ENCODE measurements at regions not wholly inside any gene's neighbourhood (a gene's known extent, or its start where the extent isn't known, plus 50 kb on each side); places are given as distances from the start of the nearest gene placed in this dataset.

- Histone ChIP-seq H3K4me1 (ENCODE audit: insufficient read depth) (peaks cover 17% of the 10 kb centered on the region), H3K9me2 (ENCODE audit: insufficient read depth) (peaks cover 4% of the 10 kb centered on the region; the same call in 1 of the 2 replicates), H3K4me2 (peak overlapping the region; percentile 40; the same call in 1 of the 2 replicates), H3K27ac (ENCODE audit: low read depth) (no peak overlapping the region), H4K20me1 (replicated peaks; ENCODE audit: insufficient read depth) (no peaks in the 10 kb centered on the region), H3K79me2 (replicated peaks; ENCODE audit: insufficient read depth) (no peaks in the 10 kb centered on the region), H3K27me3 (ENCODE audit: insufficient read depth) (no peaks in the 10 kb centered on the region), H3F3A (replicated peaks; ENCODE audit: low read depth) (no peaks in the 10 kb centered on the region), H3K4me3 (0 out of 2 replicates have a peak overlapping the region, but pooled peaks have one; percentile 10), H2AFZ (no peak overlapping the region; the same call in 1 of the 2 replicates), H3K36me3 (ENCODE audit: insufficient read depth) (no peaks in the 10 kb centered on the region)
- no peak for ATAC-seq
- no peak for DNase-seq (ENCODE audit: low spot score)
- H3K36me3 Mint-ChIP-seq (ENCODE audit: low read depth): peaks cover 4% of the 10 kb centered on the region
- peak overlapping the region; percentile 70 for H3K27ac Mint-ChIP-seq
- peaks cover 18% of the 10 kb centered on the region for H3K9me3 Mint-ChIP-seq
- peaks cover 18% of the 10 kb centered on the region for H3K4me1 Mint-ChIP-seq
- no peak overlapping the region for H3K4me3 Mint-ChIP-seq
- peaks cover 8% of the 10 kb centered on the region for H3K27me3 Mint-ChIP-seq (ENCODE audit: insufficient read depth, low read depth, poor library complexity)
- TF ChIP-seq CTCF (conservative IDR thresholded peaks at IDR 0.05; ENCODE audit: low read depth in 2 of 2) (no peak), NANOG (IDR thresholded peaks at IDR 0.05; ENCODE audit: borderline replicate concordance) (no peak), EZH2phosphoT487 (IDR thresholded peaks at IDR 0.05; ENCODE audit: unreplicated experiment) (no peak), CREB1 (CRISPR knock-in tag; IDR thresholded peaks at IDR 0.05; ENCODE audit: low read depth) (no peak), ZNF462 (CRISPR knock-in tag; IDR thresholded peaks at IDR 0.05) (no peak), REST (IDR thresholded peaks at IDR 0.05; ENCODE audit: unreplicated experiment) (no peak), ZNF331 (CRISPR knock-in tag; IDR thresholded peaks at IDR 0.05; ENCODE audit: low read depth) (no peak), EZH2 (IDR thresholded peaks at IDR 0.05; ENCODE audit: low read depth, unreplicated experiment) (no peak), ZNF114 (CRISPR knock-in tag; IDR thresholded peaks at IDR 0.05) (no peak), STAT1 (IDR thresholded peaks at IDR 0.05; ENCODE audit: unreplicated experiment) (no peak), JUNB (IDR thresholded peaks at IDR 0.05; ENCODE audit: unreplicated experiment) (no peak), POLR2AphosphoS5 (IDR thresholded peaks at IDR 0.05; ENCODE audit: low read depth) (no peak)
- TF ChIP-seq, protein P1, sequence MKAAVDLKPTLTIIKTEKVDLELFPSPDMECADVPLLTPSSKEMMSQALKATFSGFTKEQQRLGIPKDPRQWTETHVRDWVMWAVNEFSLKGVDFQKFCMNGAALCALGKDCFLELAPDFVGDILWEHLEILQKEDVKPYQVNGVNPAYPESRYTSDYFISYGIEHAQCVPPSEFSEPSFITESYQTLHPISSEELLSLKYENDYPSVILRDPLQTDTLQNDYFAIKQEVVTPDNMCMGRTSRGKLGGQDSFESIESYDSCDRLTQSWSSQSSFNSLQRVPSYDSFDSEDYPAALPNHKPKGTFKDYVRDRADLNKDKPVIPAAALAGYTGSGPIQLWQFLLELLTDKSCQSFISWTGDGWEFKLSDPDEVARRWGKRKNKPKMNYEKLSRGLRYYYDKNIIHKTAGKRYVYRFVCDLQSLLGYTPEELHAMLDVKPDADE (IDR thresholded peaks at IDR 0.05): no peak
These were observed 68.5 kb upstream of the ST3GAL5 start for GRCh38 chr2:85957256-85957655.
